Testis (tissue), 2 donors: ENCODE measurements at regions not wholly inside any gene's neighbourhood (a gene's known extent, or its start where the extent isn't known, plus 50 kb on each side); places are given as distances from the start of the nearest gene placed in this dataset.
A peak's percentile ranks its signal among the peaks of the same experiment; 100 is the strongest.

Source experiments
- DNase-seq: peaks from one replicate; pipeline ENCODE4 v3.0.0-alpha.2; 2019
- H3K27ac ChIP-seq, 2 donors: fragments of 200-600 bp; sonication (generic); one replicate each; pipeline ENCODE4 v1.5.1; 2019
- H3K27me3 ChIP-seq: fragments of 200-600 bp; sonication (generic); one replicate; pipeline ENCODE4 v1.5.1; 2019
- H3K36me3 ChIP-seq: fragments of 200-600 bp; sonication (generic); one replicate; pipeline ENCODE4 v1.5.1; 2017; ENCODE audit warnings: low read depth; ENCODE audit errors: missing control alignments
- H3K4me1 ChIP-seq: fragments of 200-600 bp; sonication (generic); one replicate; pipeline ENCODE4 v1.5.1; 2019
- H3K4me3 ChIP-seq, 2 donors: fragments of 200-600 bp; sonication (generic); one replicate each; pipeline ENCODE4 v1.5.1; 2017 to 2019
- H3K9me3 ChIP-seq: fragments of 200-600 bp; sonication (generic); one replicate; pipeline ENCODE4 v1.5.1; 2017
- POLR2A ChIP-seq: fragments of 450-650 bp; IDR thresholded peaks from one replicate; pipeline ENCODE4 v1.6.1; 2017; ENCODE audit warnings: antibody characterized with exemption, mild to moderate bottlenecking, moderate library complexity
- WGBS, 2 donors: methylation state at CpG; one replicate each; pipeline ENCODE4 v1.1.5; 2018; 5-methylcytosine and 5-hydroxymethylcytosine counted together
- intact Hi-C: fragments of 100-400 bp; cut with DNase I; formaldehyde crosslinking; loops from one replicate; pipeline ENCODE4 v1.15.1; 2023; ENCODE audit warnings: low total_unique reads
- TF ChIP-seq, protein P1 (sequence below), 3 experiments: fragments of 450-650 bp in 2 of 3; fragments of 200-600 bp in 1 of 3; sonication (generic) in 1 of 3; IDR thresholded peaks; one replicate each; pipeline ENCODE4 v1.5.1; 2016 to 2019; ENCODE audit warnings: antibody characterized with exemption in 3 of 3, mild to moderate bottlenecking in 2 of 3, moderate library complexity in 1 of 3

DNA sequence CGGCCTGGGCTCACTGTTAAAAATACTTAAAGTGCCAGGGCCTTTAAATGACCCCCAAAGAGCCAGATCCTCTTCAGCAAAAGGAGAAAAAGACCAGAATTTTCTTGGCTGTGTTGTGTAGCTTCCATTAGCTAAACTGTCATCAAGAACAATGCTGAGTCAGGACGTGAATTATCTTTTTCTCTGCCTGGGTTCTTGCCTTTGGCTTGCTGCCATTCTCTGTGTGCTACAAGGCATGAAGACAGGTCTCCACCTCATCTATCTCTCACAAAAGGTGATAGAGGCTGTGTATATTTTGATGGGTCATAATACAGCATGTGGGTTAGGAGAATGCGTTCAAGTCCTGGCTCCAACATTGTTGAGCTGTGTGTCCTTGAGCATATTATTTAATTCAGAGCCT is 52.4 kb upstream of the SELENOK start:
- intact Hi-C loops = no loop called here
- H3K9me3 ChIP-seq = no peaks in the 10 kb centered on the region
- TF ChIP-seq, protein P1, sequence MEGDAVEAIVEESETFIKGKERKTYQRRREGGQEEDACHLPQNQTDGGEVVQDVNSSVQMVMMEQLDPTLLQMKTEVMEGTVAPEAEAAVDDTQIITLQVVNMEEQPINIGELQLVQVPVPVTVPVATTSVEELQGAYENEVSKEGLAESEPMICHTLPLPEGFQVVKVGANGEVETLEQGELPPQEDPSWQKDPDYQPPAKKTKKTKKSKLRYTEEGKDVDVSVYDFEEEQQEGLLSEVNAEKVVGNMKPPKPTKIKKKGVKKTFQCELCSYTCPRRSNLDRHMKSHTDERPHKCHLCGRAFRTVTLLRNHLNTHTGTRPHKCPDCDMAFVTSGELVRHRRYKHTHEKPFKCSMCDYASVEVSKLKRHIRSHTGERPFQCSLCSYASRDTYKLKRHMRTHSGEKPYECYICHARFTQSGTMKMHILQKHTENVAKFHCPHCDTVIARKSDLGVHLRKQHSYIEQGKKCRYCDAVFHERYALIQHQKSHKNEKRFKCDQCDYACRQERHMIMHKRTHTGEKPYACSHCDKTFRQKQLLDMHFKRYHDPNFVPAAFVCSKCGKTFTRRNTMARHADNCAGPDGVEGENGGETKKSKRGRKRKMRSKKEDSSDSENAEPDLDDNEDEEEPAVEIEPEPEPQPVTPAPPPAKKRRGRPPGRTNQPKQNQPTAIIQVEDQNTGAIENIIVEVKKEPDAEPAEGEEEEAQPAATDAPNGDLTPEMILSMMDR (IDR thresholded peaks at IDR 0.05) = no peak
- TF ChIP-seq POLR2A = no peak
- H3K4me1 ChIP-seq = peaks cover 4% of the 10 kb centered on the region
- H3K36me3 ChIP-seq = no peaks in the 10 kb centered on the region
- DNase-seq = no peak
- WGBS, 2 donors = 62 to 65% methylated on average over 3 of the region's 3 CpGs
- no peaks in the 10 kb centered on the region for H3K27me3 ChIP-seq
- H3K27ac ChIP-seq = no peak overlapping the region
- H3K4me3 ChIP-seq = no peak overlapping the region

DNA sequence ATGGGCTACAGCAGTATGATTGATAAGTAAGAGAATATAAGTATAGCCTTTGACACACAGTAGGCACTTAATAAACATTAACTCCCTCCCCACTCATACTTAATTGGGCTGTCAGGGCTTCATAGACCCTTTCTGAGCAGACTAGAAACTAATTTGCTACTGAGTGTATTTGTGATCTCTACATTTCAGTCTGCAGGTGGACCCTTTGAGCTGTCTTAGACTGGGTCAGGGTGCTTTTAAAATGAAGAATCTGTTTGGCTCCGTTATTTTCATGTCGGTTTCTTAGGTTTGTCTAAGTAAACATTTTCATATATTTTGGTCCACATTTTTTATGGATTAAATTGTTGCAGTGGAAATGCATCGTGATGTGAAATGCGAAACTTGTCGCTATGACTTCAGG is 50.3 kb upstream of the SELENOK start:
- H3K36me3 ChIP-seq = no peaks in the 10 kb centered on the region
- peak; percentile 23 for DNase-seq
- H3K27me3 ChIP-seq = no peaks in the 10 kb centered on the region
- H3K4me1 ChIP-seq = peaks cover 4% of the 10 kb centered on the region
- intact Hi-C loops = no loop called here
- no peak overlapping the region for H3K27ac ChIP-seq
- no peaks in the 10 kb centered on the region for H3K9me3 ChIP-seq
- no peak overlapping the region for H3K4me3 ChIP-seq
- WGBS, 2 donors = 56 to 66% methylated on average over 5 of the region's 5 CpGs
- TF ChIP-seq, protein P1 (IDR thresholded peaks at IDR 0.05) = peak in 1 of 3 experiments; percentile 13
- TF ChIP-seq POLR2A = no peak
